GM04504 (cell line): ENCODE measurements at regions not wholly inside any gene's neighbourhood (a gene's known extent, or its start where the extent isn't known, plus 50 kb on each side); places are given as distances from the start of the nearest gene placed in this dataset.
"Not testable (repeated sequence)": the region's sequence is repeated elsewhere in the genome, so short reads cannot be mapped to it uniquely, and the experiment has no call there.

Source experiments
- DNase-seq: peaks from one replicate; pipeline ENCODE4 v3.0.0-alpha.2; 2012; ENCODE audit warnings: low read depth

DNA sequence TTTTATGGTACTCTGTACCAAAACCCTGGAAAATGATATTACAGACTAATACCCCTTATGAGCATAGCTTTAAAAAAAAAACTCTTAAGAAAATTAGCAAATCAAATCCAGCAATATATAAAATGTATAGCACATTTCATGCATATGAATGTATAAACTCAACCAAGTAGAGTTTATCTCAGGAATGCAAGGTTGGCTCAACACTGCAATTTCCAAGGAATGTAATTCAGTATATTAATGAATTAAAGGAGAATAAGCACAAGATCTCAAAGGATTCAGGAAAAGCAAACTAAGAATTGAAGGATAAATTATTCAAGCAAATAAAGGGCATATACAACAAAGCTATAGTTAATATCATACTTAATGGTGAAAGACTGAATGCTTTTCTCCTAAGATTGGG lies 61.9 kb upstream of the RPL38 start:
- no peak for DNase-seq

GRCh38 chr17:74143318-74143717 lies 60.2 kb upstream of the RPL38 start:
- not testable (repeated sequence) for DNase-seq

- no peak for DNase-seq
Observed at GRCh38 chr17:74145756-74146155, 57.7 kb upstream of the RPL38 start.

DNA sequence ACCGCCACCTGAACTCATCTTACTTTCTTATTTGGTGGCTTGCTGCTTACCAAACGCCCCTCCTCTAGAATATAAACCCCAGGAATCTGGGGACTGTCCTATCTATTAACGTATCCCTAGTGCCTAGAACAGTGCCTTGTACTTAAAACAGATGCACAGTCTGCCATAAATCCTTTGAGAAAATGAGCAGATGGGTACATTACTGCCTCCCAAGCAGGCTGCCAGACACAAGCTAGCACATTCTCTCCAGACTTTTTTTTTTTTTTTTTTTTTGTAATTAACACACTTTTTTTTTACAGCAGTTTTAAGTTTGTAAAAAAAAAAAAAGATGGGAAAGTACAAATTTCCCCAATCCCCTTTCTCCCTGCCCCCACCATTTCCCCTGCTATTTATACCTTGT lies 57.3 kb upstream of the RPL38 start:
- DNase-seq, result no peak

DNA sequence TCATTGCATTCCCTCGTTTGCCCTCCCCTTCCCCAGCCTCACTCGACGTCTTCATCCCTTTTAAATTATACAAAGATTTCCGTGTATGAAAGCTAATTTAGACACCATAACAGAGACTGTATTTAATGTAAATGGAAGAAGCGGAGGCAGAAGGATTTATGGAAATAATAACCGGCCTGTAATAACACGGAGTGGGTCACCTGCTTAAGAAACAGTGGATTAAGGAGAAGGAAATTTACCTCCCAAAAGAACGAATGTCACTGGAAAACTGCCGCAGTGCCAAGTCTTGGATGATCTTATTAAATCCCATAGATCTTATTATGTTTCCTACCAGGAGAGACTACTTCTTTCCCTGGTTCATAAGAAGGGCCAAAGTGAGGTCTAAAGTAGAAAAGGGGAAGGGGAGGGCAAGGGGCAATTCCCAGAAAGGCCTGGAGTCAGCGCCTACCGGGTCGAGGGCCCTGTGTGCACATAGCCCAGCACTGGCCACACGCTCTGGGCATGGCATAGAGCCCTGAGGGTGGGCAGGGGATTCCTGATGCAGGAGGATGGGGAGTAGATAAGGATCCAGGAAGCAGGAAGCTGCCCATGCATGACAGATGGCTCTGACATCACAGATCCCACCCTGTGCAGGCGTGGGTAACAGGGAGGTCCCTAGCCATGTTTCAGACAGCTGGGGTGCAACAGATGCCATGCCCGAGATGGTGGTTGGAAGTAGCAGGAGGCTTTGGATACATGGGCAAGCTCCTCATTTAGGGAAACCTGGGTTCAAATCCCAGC lies 56.2 kb upstream of the RPL38 start:
- DNase-seq, result no peak

DNA sequence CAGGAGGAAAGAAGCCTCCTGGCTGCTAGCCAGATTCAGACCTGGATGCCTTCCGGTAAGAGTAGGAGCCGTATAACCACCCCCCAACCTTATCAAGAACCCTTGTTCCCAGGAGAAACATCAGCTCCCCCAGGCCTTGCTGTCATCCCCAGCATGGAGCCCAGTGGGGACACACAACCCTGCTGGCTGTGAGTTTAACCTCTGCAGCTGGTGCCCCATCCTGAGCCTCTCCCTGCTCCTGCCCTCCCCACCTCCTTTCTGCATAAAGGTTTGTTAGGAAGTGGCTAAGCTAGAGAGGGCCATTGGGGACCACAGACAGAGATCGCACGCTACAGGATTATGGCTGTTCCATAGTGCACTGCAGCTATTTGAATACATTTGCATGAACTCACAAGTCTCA lies 55.5 kb upstream of the RPL38 start:
- DNase-seq, result no peak

GRCh38 chr17:74148446-74148845 lies 55.0 kb upstream of the RPL38 start:
- DNase-seq, result no peak

DNA sequence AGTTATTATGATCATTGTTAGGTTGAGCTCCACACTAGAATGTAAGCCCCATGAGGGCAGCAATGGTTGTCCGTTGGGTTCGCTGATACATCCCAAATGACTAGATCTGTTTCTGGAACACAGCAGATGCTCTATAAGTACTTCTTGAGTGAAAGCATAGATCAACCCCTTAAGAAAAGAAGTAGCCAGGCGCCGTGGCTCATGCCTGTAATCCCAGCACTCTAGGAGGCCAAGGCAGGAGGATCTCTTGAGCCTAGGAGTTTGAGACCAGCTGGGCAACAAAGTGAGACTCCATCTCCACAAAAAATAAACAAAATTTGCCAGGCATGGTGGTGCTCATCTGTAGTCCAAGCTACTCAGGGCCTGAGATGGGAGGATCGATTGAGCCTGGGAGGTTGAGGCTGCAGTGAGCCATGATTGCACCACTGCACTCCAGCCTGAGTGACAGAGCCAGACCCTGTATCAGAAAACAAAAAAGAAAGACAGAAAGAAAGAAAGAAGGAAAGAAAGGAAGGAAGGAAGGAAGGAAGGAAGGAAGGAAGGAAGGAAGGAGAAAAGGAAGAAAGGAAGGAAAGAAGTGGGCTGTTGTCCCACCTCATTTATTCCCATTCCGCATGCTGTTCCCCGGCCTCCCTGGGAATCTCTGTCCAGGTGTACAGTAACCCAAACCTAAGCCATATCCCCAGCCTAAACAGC lies 54.4 kb upstream of the RPL38 start:
- no peak for DNase-seq

GRCh38 chr17:74149597-74150427 lies 53.7 kb upstream of the RPL38 start:
- no peak for DNase-seq

GRCh38 chr17:74150428-74151025 lies 53.0 kb upstream of the RPL38 start:
- DNase-seq, result no peak

DNA sequence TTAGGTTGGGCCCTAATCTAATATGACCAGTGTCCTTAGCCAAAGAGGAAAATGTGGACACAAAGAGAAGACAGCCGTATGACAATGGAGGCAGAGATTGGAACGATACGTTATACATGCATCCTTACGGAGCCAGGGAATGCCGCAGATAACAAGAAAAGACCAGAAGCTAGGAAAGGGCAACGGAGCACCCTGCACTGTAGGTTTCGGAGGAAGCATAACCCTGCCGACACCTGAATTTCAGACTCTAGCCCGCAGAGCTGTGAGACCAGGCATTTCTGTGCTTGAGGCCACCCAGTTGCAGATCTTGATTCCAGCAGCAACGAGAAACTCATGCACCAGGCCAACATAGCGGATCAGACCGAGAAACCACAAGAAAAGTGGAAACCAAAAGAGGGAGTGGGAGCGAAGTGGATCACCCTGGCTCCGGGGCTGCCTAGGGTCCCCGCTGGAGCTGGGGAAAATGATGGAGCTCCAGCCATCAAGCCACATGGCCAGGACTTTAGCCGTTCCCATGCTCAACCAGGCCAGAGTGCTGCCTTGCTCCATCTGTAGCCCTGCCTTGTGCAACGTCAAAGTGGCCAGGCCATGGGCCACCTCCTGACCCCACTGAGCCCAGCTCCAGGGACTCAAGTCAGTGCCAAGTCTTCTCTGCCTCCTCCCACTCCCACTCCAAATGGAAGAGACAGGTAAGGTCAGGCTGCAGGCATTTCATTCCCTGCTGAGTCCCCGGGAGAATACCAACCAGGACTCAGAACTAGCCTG lies 51.7 kb upstream of the RPL38 start:
- no peak for DNase-seq

- DNase-seq, result no peak
Observed at GRCh38 chr17:74152591-74153455, 50.7 kb upstream of the RPL38 start.

DNA sequence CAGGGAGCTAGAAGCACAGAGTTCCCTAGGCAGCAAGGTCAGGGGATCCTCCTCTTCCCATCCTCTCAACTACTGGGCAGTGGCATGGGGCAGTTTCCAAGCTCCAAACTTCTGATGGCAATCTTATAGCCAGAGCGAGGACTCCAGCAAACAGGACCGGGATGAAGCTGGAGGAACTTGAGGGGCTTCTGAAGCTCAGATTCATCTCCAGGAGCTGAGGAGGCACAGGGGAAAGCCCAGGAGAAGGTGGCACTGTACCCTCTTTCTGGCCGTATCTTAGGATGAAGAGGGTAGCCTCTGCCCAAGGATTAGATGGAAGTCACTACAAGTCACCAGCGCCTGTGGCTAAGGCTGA lies 50.0 kb upstream of the RPL38 start:
- no peak for DNase-seq
